GM18870 (cell line): ENCODE measurements at regions not wholly inside any gene's neighbourhood (a gene's known extent, or its start where the extent isn't known, plus 50 kb on each side); places are given as distances from the start of the nearest gene placed in this dataset.

Experiments used
- ATAC-seq: cut with Tn5 transposase; IDR thresholded peaks from one replicate; pipeline ENCODE4 v1.9.1; 2021; ENCODE audit warnings: moderate library complexity; ENCODE audit not compliant: unreplicated experiment

DNA sequence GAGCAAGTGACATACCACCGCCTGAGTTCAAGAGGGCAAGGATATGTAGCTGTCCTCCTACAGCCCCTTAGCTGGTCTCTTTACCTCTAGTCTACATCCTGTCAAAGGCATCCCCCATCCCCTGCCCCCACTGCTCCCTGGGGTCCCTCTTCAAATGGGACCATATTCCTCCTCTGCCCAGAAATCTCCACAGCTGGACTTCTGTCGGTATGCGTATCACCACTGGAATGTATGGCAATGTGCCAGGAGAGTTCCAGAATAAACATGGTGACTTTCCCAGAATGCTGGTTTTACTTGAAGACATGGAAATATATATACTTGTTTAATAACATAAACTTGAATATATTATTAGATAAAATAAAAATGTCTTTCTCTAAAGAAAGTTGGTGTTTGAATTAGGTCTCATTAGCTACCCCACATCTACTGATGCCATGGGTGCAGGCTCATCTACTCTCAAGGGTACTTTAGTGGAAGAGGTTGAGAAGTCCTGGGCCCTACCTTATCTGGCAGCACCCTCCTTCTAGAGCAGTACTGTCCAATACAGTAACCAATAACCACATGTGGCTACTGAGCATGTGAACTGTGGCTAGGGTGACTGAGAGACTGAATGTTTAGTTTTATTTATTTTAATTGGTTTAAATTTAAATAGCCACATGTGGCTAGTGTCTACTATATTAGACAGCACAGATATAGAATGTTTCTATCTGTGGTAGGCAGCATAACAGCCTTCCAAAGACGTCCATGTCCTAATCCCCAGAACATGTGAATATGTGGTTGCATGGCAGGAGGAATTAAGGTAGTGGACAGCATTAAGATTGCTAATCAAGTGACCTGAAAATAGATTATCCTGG lies 181.7 kb upstream of the SLC30A5 start:
- ATAC-seq: no peak

GRCh38 chr5:68915079-68915478 lies 178.7 kb upstream of the SLC30A5 start:
- no peak for ATAC-seq

DNA sequence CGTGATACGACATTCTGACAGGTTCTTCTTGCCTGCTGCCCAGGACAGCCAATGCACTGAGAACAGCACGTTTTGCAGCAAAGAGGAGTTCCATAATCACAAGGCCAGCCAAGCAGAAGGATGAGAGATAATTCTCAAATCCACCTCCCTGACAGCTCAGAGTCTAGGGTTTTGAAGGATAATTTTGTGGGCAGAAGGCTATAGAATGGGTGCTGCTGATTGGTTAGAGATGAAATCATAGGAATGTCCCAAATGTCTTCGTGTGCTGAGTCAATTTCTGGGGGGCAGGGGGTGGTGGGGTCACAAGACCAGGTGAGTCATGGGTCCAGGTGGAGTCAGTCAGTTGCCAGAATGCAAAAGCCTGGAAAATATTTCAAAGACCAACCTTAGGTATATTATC lies 175.5 kb upstream of the SLC30A5 start:
- no peak for ATAC-seq

GRCh38 chr5:68919988-68920490 lies 173.8 kb upstream of the SLC30A5 start:
- no peak for ATAC-seq

- no peak for ATAC-seq
Measured at GRCh38 chr5:68920888-68921287, 172.9 kb upstream of the SLC30A5 start.

DNA sequence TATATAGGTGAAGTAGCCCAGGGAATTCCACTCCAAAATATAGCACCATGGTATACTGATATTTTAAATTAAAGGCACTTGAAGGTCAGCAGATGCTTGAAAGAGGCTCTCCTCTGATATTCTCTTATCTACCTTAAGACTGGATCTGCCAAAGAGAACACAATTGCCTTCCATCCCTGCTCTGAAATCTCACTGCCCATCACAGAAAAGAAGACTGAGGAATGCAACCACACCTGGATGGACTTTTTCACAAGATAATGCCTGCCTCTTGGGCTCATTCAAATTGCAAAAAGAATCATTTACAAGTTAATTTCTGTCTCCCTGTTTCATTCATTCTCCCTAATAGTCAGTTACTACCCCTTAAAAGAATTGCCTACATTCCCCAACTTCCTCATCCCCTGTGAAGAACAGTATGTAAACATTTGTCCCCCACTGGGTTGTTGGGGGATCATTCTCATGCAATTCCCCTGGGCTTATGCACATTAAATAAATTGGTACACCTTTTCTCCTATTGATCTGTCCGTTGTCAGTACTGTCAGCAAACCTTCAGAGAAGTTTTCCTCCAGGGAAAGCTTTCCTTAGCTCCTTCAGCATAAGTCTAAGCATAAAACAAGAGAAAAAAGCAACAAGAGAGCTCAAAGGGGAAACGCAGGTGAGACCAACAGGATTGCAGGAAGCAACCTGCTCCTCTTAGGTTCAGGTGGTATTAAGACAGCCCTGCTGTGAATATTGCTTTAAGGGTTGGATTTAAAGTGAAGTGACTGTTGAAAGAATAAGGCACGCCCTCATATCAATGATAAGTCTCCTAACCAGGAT lies 171.4 kb upstream of the SLC30A5 start:
- ATAC-seq: no peak

- no peak for ATAC-seq
Measured at GRCh38 chr5:68924481-68925145, 169.2 kb upstream of the SLC30A5 start.

GRCh38 chr5:68928617-68929302 lies 165.1 kb upstream of the SLC30A5 start:
- no peak for ATAC-seq

DNA sequence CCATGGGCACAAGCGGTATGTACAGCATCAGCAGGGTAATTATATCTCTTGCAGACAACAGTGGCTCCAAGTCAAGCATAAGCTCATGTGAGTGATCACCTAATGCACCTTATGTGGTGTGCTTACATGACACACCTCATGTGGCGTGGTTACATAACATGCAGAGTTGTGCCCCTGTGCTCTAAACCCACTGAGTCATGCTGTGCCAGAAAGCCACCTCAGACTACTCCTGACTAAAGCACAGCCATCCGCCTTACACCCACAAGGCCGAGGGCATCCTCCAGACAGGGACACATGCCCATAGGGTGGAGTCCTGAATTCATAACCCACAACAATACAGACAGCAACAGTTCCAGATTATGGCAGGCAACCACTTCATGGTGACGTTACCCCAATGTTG lies 163.7 kb upstream of the SLC30A5 start:
- no peak for ATAC-seq

- no peak for ATAC-seq
Measured at GRCh38 chr5:68932830-68933434, 160.9 kb upstream of the SLC30A5 start.

GRCh38 chr5:68942169-68942568 lies 151.6 kb upstream of the SLC30A5 start:
- no peak for ATAC-seq

- no peak for ATAC-seq
Measured at GRCh38 chr5:68946728-68947127, 147.1 kb upstream of the SLC30A5 start.

DNA sequence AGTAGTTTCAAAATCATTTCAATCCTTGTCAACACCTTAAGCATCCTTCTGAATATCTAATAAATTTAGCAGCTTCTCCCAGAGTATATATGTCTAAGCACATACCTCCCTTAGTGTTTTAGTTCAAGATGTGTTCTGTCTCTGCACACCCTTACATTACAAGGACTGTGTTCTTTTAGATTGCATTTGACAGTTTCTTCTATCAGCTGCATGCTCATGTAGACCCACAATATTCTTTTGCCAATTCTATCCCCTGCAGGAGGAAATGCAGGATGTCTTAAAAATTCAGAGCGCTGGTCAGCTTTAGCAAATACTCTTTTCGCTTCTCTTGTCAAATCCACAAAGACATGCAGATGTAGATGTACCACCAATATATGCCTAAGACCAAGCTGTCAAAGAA lies 145.8 kb upstream of the SLC30A5 start:
- ATAC-seq: no peak

DNA sequence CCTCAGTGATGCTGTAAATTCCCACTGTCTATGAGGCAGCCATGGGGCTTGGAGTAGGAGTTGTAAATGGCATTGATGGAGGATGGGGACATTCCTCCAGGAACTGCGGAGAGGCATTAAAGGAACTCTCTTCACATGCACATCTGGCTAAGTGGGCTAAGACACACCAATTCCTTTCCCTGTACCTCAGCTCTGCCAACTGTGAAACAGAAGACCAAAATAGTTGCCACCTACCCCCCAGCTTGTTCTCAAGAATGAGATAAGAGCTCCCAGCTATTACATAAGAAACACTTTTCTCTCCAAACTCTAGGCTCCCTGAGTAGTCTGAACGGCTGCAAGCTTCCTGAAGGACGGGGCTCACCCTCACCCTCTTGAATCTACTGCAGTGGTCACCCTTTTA lies 144.6 kb upstream of the SLC30A5 start:
- ATAC-seq: no peak

- ATAC-seq: no peak
Measured at GRCh38 chr5:68949711-68950110, 144.1 kb upstream of the SLC30A5 start.

GRCh38 chr5:68950125-68950524 lies 143.7 kb upstream of the SLC30A5 start:
- ATAC-seq: no peak

- no peak for ATAC-seq
Measured at GRCh38 chr5:68950930-68951329, 142.9 kb upstream of the SLC30A5 start.

- ATAC-seq: no peak
Measured at GRCh38 chr5:68953231-68953874, 140.5 kb upstream of the SLC30A5 start.

DNA sequence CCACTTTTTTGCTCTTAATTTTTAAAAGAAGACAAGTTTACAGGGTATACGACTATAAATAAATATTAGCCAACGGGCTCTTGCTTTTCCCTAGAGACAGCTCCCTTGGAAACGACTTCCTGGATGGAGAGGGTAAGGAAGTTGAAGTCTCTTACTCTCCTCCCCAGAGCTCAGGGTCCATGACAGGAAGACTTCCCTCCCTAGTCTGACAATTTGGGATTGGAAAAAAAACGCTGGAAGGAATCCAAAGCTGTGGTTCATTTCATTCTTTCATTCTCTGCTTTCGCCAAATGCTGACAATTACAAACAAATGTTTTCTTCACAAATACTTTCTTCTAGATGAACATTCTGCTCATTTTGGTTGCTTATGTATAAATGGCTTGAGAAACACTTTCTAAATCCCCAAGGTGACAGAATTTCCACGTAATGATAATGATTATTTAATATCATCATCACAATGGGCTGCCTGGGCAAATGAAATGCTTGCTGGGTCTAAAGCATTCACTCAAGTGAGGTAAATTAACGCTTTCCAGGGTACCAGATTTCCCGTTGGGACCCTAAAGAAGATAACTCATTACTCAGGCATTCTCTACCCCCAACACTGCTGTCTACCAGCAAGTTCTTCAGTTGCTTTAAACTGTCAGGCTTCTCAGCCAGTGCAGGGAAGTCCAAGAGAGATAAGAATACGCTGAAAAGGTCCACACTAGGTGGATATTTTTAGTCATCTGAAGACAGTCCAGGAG lies 139.8 kb upstream of the SLC30A5 start:
- ATAC-seq: no peak
